SKM-1 (cell line): ENCODE measurements at regions not wholly inside any gene's neighbourhood (a gene's known extent, or its start where the extent isn't known, plus 50 kb on each side); places are given as distances from the start of the nearest gene placed in this dataset.

Source experiments
- DNase-seq: peaks from one replicate; lab custom pipeline; 2025; ENCODE audit not compliant: unreplicated experiment; lab: John Stamatoyannopoulos, UW

DNA sequence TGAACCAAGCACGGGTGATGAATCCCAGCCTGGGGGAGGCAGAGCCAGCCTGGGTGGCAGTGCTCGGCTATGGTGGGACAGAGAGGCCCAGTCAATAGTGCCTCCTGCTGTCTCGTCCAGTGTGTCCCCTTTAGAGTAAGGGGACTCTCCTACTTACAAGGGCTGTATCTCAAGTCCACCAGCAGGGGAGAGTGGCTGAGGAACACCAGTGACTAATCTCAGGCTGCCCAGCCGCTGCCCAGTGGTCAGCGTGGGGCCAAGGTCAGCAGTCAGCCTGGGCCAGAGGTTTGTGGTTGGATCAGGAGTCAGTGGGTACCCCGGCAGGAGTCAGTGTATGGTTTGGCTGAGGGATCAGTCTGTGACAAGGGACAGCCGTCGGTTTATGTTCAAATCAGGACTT, 109.2 kb upstream of the RUNX3 start:
- DNase-seq, result no peak

- no peak for DNase-seq
Observed at GRCh38 chr1:25038699-25039098, 108.6 kb upstream of the RUNX3 start.

DNA sequence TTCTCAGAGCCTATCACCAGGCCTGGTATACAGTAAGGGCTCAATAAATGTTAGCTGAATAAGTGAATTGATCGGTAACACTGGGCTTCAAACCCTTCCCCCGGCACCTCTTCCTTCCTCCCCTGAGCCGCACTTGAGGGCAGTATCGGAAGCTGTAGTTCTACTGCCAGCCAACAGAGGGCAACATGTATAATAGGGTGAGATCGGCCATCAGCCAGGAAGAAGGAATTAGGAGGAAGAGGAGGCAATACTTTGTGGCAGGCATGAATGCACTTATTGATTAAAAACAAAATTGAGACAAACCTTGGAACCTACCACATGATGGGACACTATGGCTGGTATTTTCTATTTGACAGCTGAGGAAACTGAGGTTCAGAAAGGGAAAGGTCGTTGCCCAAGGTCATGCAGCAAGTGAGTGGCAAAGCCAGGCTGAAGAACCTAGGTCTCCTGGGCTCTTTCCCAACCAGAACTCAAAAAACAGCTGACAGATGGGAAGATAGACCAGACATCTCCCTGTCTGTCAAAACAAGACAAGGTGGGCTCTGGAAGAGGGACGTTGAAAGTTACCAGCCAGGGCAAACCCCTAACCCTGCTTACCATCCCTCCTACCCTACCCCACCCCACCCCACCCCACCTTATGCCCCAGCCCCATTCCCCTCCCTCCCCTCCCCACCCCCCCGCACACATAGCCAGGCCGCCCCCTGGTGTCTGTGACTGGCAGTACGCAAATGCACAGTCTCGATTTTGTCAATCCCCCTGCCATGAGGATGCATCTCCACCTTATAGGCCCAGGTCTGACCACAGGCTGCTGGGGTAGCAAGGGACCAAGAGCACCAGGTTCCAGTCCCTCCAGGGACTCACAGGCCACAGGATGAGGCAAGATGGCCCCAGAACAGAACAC, 107.3 kb upstream of the RUNX3 start:
- DNase-seq, result peak; percentile 54

DNA sequence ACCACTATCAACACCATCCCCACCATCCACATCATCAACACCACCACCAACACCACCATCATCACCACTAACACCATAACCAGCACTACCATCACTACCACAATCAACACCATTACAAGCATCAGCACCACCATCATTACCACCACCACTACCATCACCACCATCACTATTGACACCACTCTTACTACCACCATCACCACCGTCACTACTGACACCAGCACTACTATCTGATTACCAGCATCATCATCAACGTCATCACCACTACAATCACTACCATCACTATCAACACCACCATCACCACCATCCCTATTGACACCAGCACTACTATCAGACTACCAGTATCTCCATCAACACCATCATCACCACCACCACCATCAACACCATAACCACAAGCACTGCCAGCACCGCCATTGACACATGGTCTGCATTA, 106.1 kb upstream of the RUNX3 start:
- DNase-seq, result no peak

- no peak for DNase-seq
Observed at GRCh38 chr1:25035523-25036116, 105.5 kb upstream of the RUNX3 start.

DNA sequence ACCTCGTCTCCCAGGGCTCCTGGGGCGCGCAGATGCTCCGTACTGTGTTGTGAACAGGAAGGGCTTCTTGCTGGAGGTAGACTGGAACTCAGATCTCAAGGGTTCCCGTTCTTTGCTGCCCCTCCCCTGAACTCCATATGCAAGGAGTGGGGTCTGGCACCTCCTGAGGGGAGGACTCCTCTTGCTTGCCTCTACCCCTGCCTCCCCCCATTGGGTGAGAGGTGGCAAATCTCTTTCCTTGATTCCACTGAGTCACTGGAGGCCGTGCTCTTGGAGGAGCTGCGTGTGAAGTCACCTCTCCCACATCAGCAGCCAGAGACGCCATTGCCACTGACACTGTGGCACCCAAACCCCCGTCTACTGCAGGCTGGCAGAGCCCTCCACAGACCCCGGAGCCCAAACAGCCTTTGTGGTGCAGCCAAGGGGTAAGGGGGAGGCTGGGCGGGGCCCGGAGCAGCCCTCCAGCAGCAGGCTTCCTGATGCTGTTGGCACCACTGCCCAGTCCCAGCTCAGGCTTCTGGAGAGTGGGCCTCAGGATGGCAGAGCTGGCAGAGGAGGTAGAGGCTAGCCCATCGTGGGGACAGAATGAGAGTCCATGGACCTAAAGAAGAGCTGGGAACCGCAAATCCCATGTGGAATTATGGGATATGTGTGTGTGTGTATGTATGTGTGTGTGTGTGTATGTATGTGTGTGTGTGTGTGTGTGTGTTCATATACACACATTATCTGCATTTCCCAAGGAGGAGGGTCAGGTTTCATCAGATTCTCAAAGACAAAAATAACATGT, 104.9 kb upstream of the RUNX3 start:
- DNase-seq, result no peak

DNA sequence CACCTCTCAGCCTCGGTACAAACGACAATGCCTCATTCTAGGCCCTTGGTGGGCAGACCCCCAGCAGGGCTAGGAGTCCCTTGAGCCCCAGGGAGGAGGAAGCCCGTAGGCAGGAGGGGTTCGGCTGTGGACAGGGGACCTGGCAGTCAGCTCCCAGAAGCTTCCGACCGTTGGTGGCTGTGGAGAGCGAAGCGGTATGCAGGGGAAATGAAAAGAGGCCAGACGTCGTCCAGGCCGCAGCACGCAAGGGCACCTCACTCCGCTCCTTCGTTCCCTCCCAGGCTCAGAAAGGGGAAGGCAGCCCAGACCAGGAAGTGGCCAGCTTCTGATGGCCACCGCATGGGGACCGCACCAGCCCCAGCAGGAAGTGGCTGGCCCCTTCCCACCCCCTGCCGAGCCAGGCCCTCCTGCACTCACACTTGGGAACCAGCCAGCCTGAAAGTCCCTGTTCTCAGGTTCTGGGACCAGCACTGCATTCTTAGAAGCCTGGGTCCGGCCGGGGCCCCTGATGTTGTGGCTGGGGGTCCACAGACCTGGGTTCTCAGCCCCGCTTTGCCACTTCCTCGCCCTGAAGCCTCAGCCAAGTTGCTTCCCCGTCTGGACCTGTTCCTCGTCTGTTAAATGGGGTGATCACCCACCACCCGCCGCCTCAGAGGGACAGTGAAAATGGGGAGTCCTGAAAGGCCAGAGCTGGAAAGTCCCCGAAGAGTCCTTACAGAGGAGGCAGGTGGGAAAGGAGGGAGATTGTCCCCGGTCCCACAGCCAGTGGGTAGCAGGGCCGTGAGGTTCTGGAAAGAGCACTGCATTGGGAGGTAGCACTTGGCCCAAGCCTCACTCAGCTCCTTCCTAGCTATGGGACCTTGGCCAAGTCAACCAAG, 104.0 kb upstream of the RUNX3 start:
- peak; percentile 93 for DNase-seq

GRCh38 chr1:25033030-25033827, 103.2 kb upstream of the RUNX3 start:
- no peak for DNase-seq

GRCh38 chr1:25031966-25032667, 102.0 kb upstream of the RUNX3 start:
- no peak for DNase-seq

DNA sequence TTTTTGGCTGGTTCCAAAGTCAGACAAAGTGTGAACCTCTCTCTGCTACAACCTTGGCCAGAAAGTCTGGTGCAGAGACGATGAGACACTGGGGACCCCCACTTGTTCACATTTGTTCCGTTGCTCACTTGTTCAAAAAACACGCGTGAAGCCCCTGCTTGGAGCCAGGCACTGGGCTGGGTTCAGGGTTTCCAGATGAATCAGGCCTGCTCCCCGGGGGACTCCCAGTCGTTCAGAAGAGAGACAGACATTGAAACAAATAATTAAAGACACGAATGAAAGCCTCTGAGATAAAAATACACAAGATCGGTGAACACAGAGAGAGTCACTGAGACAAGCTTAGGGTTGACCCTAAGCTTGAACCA, 101.5 kb upstream of the RUNX3 start:
- DNase-seq, result no peak

- DNase-seq, result no peak
Observed at GRCh38 chr1:25030674-25031589, 100.9 kb upstream of the RUNX3 start.

DNA sequence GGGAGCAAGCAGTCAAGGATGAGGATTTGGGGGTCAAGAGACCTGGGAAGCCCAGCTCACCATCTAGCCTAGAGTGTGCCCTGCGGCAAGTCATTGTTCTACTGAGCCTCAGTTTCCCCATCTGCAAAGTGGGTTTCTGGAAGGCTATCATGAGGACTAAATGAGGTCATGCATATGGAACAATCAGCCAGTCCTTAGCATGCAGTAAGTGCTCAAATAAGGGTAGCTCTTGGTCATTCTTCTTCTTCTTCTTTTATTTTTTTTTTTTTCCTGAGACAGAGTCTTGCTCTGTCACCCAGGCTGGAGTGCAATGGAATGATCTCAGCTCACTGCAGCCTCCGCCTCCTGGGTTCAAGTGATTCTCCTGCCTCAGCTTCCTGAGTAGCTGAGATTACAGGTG, 99.9 kb upstream of the RUNX3 start:
- no peak for DNase-seq

DNA sequence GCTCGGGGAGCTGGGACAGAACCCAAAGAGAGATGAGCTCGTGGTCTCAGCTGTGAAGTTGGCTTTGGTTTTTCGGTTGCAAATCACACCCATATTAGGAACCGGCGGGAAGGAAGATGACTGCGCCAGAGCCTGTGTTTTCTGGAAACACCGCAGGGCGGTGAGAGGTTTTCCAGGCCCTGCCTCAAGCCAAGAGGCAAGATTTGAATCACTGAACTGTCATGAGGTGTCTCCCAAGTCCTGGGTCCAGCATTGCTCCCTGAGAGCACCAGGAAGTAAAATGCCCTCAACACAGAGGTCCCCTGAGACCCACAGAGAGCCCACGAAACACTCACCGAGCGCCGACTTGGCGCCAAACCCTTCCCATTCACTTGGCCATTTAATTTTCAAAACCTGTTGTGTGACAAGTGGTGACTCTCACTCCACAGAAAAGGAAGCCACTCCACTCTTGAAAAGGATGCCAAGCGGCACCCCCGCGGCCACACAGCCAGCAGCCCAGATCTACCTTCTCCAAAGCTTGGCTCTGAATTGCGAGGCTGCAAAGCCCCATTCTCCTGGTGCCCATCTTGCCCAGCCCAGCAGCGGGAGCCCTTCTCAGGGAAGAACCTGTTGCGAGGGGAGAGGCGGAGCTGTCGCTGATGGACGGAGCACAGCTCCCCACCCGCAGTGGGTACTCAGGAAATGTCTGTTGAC, 99.0 kb upstream of the RUNX3 start:
- no peak for DNase-seq

DNA sequence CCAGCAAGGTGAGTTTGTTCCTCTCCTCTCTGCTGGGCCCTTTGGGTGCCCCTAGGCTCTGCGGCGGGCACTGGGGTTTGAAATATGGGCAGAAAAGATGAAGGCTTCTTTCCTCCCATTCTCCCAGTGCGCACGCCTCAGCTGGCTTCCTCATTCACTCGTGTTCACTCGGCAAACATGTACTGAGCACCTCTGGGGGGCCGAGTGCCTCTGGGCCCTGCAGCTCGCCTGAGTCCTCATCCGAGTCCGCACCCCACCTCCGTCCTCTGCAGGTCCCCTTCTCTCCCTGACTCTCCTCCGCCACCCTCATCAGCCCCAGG, 98.5 kb upstream of the RUNX3 start:
- DNase-seq, result no peak

GRCh38 chr1:25027822-25028586, 97.9 kb upstream of the RUNX3 start:
- DNase-seq, result no peak

GRCh38 chr1:25026730-25027450, 96.8 kb upstream of the RUNX3 start:
- DNase-seq, result no peak

- no peak for DNase-seq
Observed at GRCh38 chr1:25026304-25026703, 96.2 kb upstream of the RUNX3 start.
